ENCODE measurements at regions not wholly inside any gene's neighbourhood (a gene's known extent, or its start where the extent isn't known, plus 50 kb on each side); places are given as distances from the start of the nearest gene placed in this dataset.

- H3K4me2 ChIP-seq (ENCODE audit: insufficient read depth, low read length): no peak overlapping the region
- in situ Hi-C loops (cut with MboI): no loop called here
- intact Hi-C loops (cut with micrococcal nuclease): no loop called here
- WGBS (ENCODE audit: insufficient coverage, low coverage, missing lambda C conversion rate): 0% methylated on average over 3 of the region's 3 CpGs
- FAIRE-seq: no peak
- H3K4me1 ChIP-seq (replicated peaks in 1 of 2; ENCODE audit: control insufficient read depth in 2 of 2, insufficient read depth in 2 of 2, low read length in 2 of 2): no peaks in the 10 kb centered on the region
- ChIA-PET CTCF (ENCODE audit: low intra/inter-chr PET ratio) (no interaction called here), POLR2A (no interaction called here)
- H3K9me3 ChIP-seq (replicated peaks; ENCODE audit: control insufficient read depth, insufficient read depth, low read depth, low read length): no peaks in the 10 kb centered on the region
- H3K27ac ChIP-seq (ENCODE audit: extremely low read depth, low read depth, low read length): no peak overlapping the region
- no peaks in the 10 kb centered on the region for H3K9me1 ChIP-seq (ENCODE audit: control insufficient read depth, insufficient read depth, low read length)
- H3K79me2 ChIP-seq (ENCODE audit: control insufficient read depth, insufficient read depth, low read length): no peaks in the 10 kb centered on the region
- H3K4me3 ChIP-seq: no peak overlapping the region
- H3K9ac ChIP-seq (ENCODE audit: insufficient read depth in 1 of 2, low read depth in 2 of 2, low read length in 2 of 2): no peak overlapping the region
- no peaks in the 10 kb centered on the region for H4K20me1 ChIP-seq (replicated peaks; ENCODE audit: control insufficient read depth, insufficient read depth, low read length)
- no peaks in the 10 kb centered on the region for H3K27me3 ChIP-seq (ENCODE audit: control insufficient read depth in 2 of 2, insufficient read depth in 2 of 2, low read length in 2 of 2)
- no TSS peak for BruUV-seq (replicated peaks)
- no peak overlapping the region for H2AFZ ChIP-seq (ENCODE audit: low read depth, low read length)
- no peaks in the 10 kb centered on the region for H3K36me3 ChIP-seq (ENCODE audit: control insufficient read depth, insufficient read depth, low read length)
- ATAC-seq: no peak
- DNase-seq (ENCODE audit: extremely low read depth in 1 of 4, low spot score in 3 of 4): no peak
- no peak for TF ChIP-seq ESRRA (IDR thresholded peaks at IDR 0.05; ENCODE audit: borderline replicate concordance, low read depth)
- no peak for TF ChIP-seq MAZ (CRISPR knock-in tag; conservative IDR thresholded peaks at IDR 0.05 in 1 of 2, IDR thresholded peaks at IDR 0.05 in 1 of 2)
- no peak for TF ChIP-seq THAP7 (CRISPR knock-in tag; IDR thresholded peaks at IDR 0.05)
- no peak for TF ChIP-seq SNRNP70 (optimal IDR thresholded peaks at IDR 0.05; ENCODE audit: low read depth, low read length)
- TF ChIP-seq LEF1 (IDR thresholded peaks at IDR 0.05): no peak
- TF ChIP-seq ZNF354B (CRISPR knock-in tag; IDR thresholded peaks at IDR 0.05): no peak
- TF ChIP-seq ARID3B (CRISPR knock-in tag; IDR thresholded peaks at IDR 0.05; ENCODE audit: borderline replicate concordance): no peak
- no peak for TF ChIP-seq TCF15 (CRISPR knock-in tag; IDR thresholded peaks at IDR 0.05)
- TF ChIP-seq GATAD2A (IDR thresholded peaks at IDR 0.05): no peak
- TF ChIP-seq FOXM1 (IDR thresholded peaks at IDR 0.05; ENCODE audit: low read depth): no peak
- TF ChIP-seq FOXM1 (CRISPR knock-in tag; IDR thresholded peaks at IDR 0.05; ENCODE audit: low read depth): no peak
- TF ChIP-seq ZNF23 (CRISPR knock-in tag; IDR thresholded peaks at IDR 0.05): no peak
- TF ChIP-seq ZNF785 (CRISPR knock-in tag; IDR thresholded peaks at IDR 0.05): no peak
- TF ChIP-seq ETV1 (tag; conservative IDR thresholded peaks at IDR 0.05; ENCODE audit: low read depth): no peak
- no peak for TF ChIP-seq HDAC3 (IDR thresholded peaks at IDR 0.05; ENCODE audit: borderline replicate concordance, partially characterized antibody)
Measured at GRCh38 chr14:38316922-38317321, 61.0 kb upstream of the CLEC14A start.
